MM.1S (cell line): ENCODE measurements at regions not wholly inside any gene's neighbourhood (a gene's known extent, or its start where the extent isn't known, plus 50 kb on each side); places are given as distances from the start of the nearest gene placed in this dataset.

Source experiments
- DNase-seq: peaks from one replicate; pipeline ENCODE4 v3.0.0-alpha.2; 2015
- H2AFZ ChIP-seq: fragments of 300-600 bp; sonication (generic); 2 replicates; pipeline ENCODE4 v1.6.0; 2016; ENCODE audit warnings: antibody characterized with exemption, low read length
- H3F3A ChIP-seq: fragments of 300-600 bp; sonication (generic); 2 replicates; pipeline ENCODE4 v1.6.1; 2016; ENCODE audit warnings: mild to moderate bottlenecking, antibody characterized with exemption, low read length, moderate library complexity, mixed read lengths; ENCODE audit not compliant: insufficient read depth
- H3K27ac ChIP-seq: fragments of 300-600 bp; sonication (generic); 2 replicates; pipeline ENCODE4 v1.5.1; 2016; ENCODE audit warnings: mild to moderate bottlenecking, low read length
- H3K27me3 ChIP-seq: fragments of 300-600 bp; sonication (generic); replicated peaks from 2 replicates; pipeline ENCODE4 v1.6.0; 2016; ENCODE audit warnings: low read length; ENCODE audit not compliant: insufficient read depth
- H3K36me3 ChIP-seq: fragments of 300-600 bp; sonication (generic); replicated peaks from 2 replicates; pipeline ENCODE4 v1.6.1; 2016; ENCODE audit warnings: mild to moderate bottlenecking, low read length, mixed read lengths; ENCODE audit not compliant: insufficient read depth
- H3K4me1 ChIP-seq: fragments of 300-600 bp; sonication (generic); 2 replicates; pipeline ENCODE4 v1.6.1; 2016; ENCODE audit warnings: low read length, mixed read lengths
- H3K4me2 ChIP-seq: fragments of 300-600 bp; sonication (generic); 2 replicates; pipeline ENCODE4 v1.6.0; 2016; ENCODE audit warnings: low read depth, low read length
- H3K4me3 ChIP-seq: fragments of 300-600 bp; sonication (generic); 2 replicates; pipeline ENCODE4 v1.5.1; 2016; ENCODE audit warnings: low read length, mixed read lengths
- H3K79me2 ChIP-seq: fragments of 300-600 bp; sonication (generic); 2 replicates; pipeline ENCODE4 v1.6.1; 2016; ENCODE audit warnings: mixed run types, low read length, mixed read lengths
- H3K9ac ChIP-seq: fragments of 300-600 bp; sonication (generic); 2 replicates; pipeline ENCODE4 v1.6.1; 2016; ENCODE audit warnings: low read length, mixed read lengths
- H3K9me2 ChIP-seq: fragments of 300-600 bp; sonication (generic); replicated peaks from 2 replicates; pipeline ENCODE4 v1.6.1; 2016; ENCODE audit warnings: mild to moderate bottlenecking, low read length, mixed read lengths; ENCODE audit not compliant: insufficient read depth
- H3K9me3 ChIP-seq: fragments of 300-600 bp; sonication (generic); replicated peaks from 2 replicates; pipeline ENCODE4 v1.6.1; 2016; ENCODE audit warnings: mild to moderate bottlenecking, low read length, mixed read lengths; ENCODE audit not compliant: insufficient read depth
- H4K20me1 ChIP-seq: fragments of 300-600 bp; sonication (generic); 2 replicates; pipeline ENCODE4 v1.6.1; 2016; ENCODE audit warnings: mild to moderate bottlenecking, low read length, moderate library complexity, mixed read lengths; ENCODE audit not compliant: insufficient read depth
- CTCF ChIP-seq: fragments of 300-600 bp; sonication (generic); IDR thresholded peaks from 2 replicates; pipeline ENCODE4 v1.5.1; 2016; ENCODE audit warnings: antibody characterized with exemption, low read length, mixed read lengths
- EZH2 ChIP-seq: fragments of 300-600 bp; sonication (generic); optimal IDR thresholded peaks from 2 replicates; pipeline ENCODE3; 2017; ENCODE audit warnings: low read depth, mild to moderate bottlenecking, antibody characterized with exemption, low read length, mixed read lengths
- EZH2phosphoT487 ChIP-seq: fragments of 300-600 bp; sonication (generic); IDR thresholded peaks from 2 replicates; pipeline ENCODE4 v1.6.1; 2018; ENCODE audit warnings: antibody characterized with exemption, low read length

GRCh38 chr1:115412733-115413132 is 74.7 kb upstream of the NGF start:
- Histone ChIP-seq H2AFZ (no peak overlapping the region), H3K4me2 (no peak overlapping the region), H4K20me1 (no peaks in the 10 kb centered on the region), H3K4me3 (no peak overlapping the region), H3K9me3 (no peaks in the 10 kb centered on the region), H3K9me2 (no peaks in the 10 kb centered on the region), H3K27me3 (no peaks in the 10 kb centered on the region), H3K27ac (no peak overlapping the region), H3K9ac (no peak overlapping the region), H3K4me1 (no peaks in the 10 kb centered on the region), H3F3A (no peaks in the 10 kb centered on the region), H3K36me3 (no peaks in the 10 kb centered on the region), H3K79me2 (no peaks in the 10 kb centered on the region)
- no peak for TF ChIP-seq EZH2
- TF ChIP-seq EZH2phosphoT487, result no peak
- TF ChIP-seq CTCF, result no peak
- DNase-seq, result no peak

GRCh38 chr1:115412286-115412685 is 74.2 kb upstream of the NGF start:
- no peak overlapping the region for H3K4me3 ChIP-seq
- H3K79me2 ChIP-seq, result no peaks in the 10 kb centered on the region
- H3K27me3 ChIP-seq, result no peaks in the 10 kb centered on the region
- H3K36me3 ChIP-seq, result no peaks in the 10 kb centered on the region
- no peaks in the 10 kb centered on the region for H3K4me1 ChIP-seq
- no peak overlapping the region for H3K4me2 ChIP-seq
- no peaks in the 10 kb centered on the region for H3K9me3 ChIP-seq
- H3F3A ChIP-seq, result no peaks in the 10 kb centered on the region
- H3K9me2 ChIP-seq, result no peaks in the 10 kb centered on the region
- no peak for DNase-seq
- no peaks in the 10 kb centered on the region for H4K20me1 ChIP-seq
- H2AFZ ChIP-seq, result no peak overlapping the region
- no peak overlapping the region for H3K9ac ChIP-seq
- H3K27ac ChIP-seq, result no peak overlapping the region
- no peak for TF ChIP-seq EZH2phosphoT487
- TF ChIP-seq CTCF, result no peak
- no peak for TF ChIP-seq EZH2

- Histone ChIP-seq H2AFZ (no peak overlapping the region), H3K9me2 (no peaks in the 10 kb centered on the region), H3F3A (no peaks in the 10 kb centered on the region), H4K20me1 (no peaks in the 10 kb centered on the region), H3K9ac (no peak overlapping the region), H3K27ac (no peak overlapping the region), H3K4me3 (no peak overlapping the region), H3K4me2 (no peak overlapping the region), H3K4me1 (no peaks in the 10 kb centered on the region), H3K27me3 (no peaks in the 10 kb centered on the region), H3K79me2 (no peaks in the 10 kb centered on the region), H3K9me3 (no peaks in the 10 kb centered on the region), H3K36me3 (no peaks in the 10 kb centered on the region)
- TF ChIP-seq EZH2 (no peak), EZH2phosphoT487 (no peak), CTCF (no peak)
- DNase-seq, result no peak
Observed at GRCh38 chr1:115411371-115412063, 73.5 kb upstream of the NGF start.
